ENCODE measurements at regions not wholly inside any gene's neighbourhood (a gene's known extent, or its start where the extent isn't known, plus 50 kb on each side); places are given as distances from the start of the nearest gene placed in this dataset.

DNA sequence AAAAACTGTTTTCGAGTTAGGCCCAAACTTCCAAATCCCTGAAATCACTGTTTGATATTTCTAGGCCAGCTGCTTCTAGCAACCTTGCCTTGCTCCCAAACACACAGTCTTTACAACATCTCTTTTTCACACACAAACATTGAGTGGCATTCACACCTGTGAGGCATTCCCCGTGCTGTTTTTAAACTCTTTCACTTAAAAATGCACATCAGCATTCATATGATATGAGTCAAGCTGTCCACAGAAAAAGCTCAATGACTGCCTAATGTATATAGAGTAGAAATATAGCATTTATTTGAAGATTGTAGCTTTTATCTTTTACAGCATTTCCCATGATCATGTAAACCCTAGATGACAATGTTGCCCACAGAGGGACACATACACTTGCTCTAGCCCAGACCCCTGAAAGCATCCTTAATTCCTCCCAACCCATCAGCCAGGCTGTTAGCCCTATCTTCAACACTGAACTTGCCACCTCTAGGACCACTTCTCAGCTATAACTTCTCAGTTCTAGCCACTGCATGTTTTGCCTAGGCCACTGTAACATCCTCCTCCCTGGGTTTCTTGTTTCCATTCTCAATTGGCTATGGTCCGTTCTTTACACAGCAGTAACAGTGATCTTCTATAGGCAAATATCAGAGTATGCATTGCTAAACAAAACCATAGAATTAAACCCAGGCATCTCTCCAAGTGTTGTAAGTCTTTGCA lies 782.6 kb downstream of the DIPK2A start:
- Histone ChIP-seq H3K27me3 (no peaks in the 10 kb centered on the region), H3K9me3 (no peaks in the 10 kb centered on the region), H3K4me1 (no peaks in the 10 kb centered on the region), H3K4me3 (no peak overlapping the region), H3K36me3 (ENCODE audit: low read depth, missing control alignments) (no peaks in the 10 kb centered on the region), H3K27ac (no peak overlapping the region)
- intact Hi-C loops (cut with DNase I; ENCODE audit: low total_unique reads), result no loop called here
- TF ChIP-seq, protein P1, sequence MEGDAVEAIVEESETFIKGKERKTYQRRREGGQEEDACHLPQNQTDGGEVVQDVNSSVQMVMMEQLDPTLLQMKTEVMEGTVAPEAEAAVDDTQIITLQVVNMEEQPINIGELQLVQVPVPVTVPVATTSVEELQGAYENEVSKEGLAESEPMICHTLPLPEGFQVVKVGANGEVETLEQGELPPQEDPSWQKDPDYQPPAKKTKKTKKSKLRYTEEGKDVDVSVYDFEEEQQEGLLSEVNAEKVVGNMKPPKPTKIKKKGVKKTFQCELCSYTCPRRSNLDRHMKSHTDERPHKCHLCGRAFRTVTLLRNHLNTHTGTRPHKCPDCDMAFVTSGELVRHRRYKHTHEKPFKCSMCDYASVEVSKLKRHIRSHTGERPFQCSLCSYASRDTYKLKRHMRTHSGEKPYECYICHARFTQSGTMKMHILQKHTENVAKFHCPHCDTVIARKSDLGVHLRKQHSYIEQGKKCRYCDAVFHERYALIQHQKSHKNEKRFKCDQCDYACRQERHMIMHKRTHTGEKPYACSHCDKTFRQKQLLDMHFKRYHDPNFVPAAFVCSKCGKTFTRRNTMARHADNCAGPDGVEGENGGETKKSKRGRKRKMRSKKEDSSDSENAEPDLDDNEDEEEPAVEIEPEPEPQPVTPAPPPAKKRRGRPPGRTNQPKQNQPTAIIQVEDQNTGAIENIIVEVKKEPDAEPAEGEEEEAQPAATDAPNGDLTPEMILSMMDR (IDR thresholded peaks at IDR 0.05), result no peak
- TF ChIP-seq POLR2A (IDR thresholded peaks at IDR 0.05), result no peak
- no peak for DNase-seq
- WGBS, 2 donors, result 85 to 95% methylated on average over 3 of the region's 3 CpGs

DNA sequence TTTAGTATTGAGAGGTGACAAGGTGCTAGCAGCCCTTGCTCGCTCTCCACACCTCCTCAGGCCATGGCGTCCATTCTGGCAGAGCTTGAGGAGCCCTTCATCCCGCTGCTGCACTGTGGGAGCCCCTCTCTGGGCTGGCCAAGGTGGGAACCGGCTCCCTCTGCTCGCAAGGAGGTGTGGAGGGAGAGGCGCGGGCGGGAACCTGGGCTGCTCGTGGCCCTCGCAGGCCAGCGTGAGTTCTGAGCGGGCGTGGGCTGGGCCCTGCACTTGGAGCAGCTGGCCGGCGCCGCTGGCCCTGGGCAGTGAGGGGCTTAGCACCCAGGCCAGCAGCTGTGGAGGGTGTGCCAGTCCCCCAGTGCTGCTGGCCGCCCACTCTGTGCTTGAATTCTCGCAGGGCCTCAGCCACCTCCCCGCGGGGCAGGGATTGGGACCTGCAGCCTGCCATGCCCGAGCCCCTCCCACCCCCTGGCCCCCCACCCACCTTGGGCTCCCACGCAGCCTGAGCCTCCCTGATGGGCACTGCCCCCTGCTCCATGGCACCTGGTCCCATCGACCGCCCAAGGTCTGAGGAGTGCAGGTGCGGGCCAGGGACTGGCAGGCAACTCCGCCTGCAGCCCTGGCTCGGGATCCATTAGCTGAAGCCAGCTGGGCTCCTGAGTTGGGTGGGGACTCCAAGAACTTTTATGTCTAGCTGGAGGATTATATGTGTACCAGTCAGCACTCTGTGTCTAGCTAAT lies 785.2 kb downstream of the DIPK2A start:
- peak overlapping the region; percentile 19 to 36 for H3K4me3 ChIP-seq
- no peaks in the 10 kb centered on the region for H3K27me3 ChIP-seq
- 49 to 70% methylated on average over 8 to 26 of the region's 27 CpGs for WGBS, 2 donors
- H3K4me1 ChIP-seq, result no peaks in the 10 kb centered on the region
- no peaks in the 10 kb centered on the region for H3K36me3 ChIP-seq (ENCODE audit: low read depth, missing control alignments)
- no peak for DNase-seq
- no peak overlapping the region for H3K27ac ChIP-seq
- no peaks in the 10 kb centered on the region for H3K9me3 ChIP-seq
- intact Hi-C loops (cut with DNase I; ENCODE audit: low total_unique reads), result no loop called here
- TF ChIP-seq, protein P1 (IDR thresholded peaks at IDR 0.05), result no peak
- TF ChIP-seq POLR2A (IDR thresholded peaks at IDR 0.05), result no peak

DNA sequence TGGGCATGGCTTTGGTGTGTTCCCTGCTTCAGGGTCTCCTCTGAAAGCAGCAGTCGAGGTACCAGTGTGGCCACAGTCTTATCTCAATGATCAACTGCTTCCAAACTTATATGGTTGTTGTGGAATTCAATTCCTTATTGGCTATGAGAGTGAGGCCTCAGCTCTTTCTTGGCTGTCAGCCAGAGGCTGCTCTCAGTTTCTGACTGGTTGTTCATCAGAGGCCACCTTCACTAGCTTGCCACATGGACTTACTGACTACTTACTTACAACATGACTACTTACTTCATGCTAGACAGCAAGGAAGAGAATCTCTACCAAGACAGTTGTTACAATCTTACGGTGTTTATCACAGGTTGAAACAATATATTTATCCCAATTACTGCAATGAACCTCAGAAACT lies 789.2 kb downstream of the DIPK2A start:
- H3K27ac ChIP-seq, result no peak overlapping the region
- no peaks in the 10 kb centered on the region for H3K9me3 ChIP-seq
- intact Hi-C loops (cut with DNase I; ENCODE audit: low total_unique reads), result no loop called here
- H3K4me3 ChIP-seq, result no peak overlapping the region
- H3K4me1 ChIP-seq, result no peaks in the 10 kb centered on the region
- no peak for TF ChIP-seq POLR2A (IDR thresholded peaks at IDR 0.05)
- TF ChIP-seq, protein P1 (IDR thresholded peaks at IDR 0.05), result no peak
- no peaks in the 10 kb centered on the region for H3K27me3 ChIP-seq
- WGBS, 2 donors, result 60 to 64% methylated on average over 2 of the region's 2 CpGs
- no peaks in the 10 kb centered on the region for H3K36me3 ChIP-seq (ENCODE audit: low read depth, missing control alignments)
- no peak for DNase-seq

DNA sequence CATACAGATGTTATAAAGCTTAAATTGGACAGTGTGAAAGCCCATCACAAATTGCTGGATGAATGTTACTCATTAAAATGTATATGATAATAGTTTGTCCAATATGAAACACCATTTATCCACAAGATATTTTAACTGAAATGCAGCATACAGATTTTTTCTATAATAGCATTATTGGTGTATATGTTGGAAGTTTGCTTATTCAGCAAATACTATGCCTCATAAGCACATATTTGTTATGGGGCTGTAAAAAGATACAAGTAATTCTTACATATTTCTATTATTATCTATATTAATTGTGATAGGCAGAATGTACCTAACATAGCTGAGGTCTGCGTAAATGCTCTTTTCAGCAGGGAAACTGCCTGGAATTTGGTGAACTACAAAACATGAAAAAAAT lies 790.5 kb downstream of the DIPK2A start:
- Histone ChIP-seq H3K9me3 (no peaks in the 10 kb centered on the region), H3K4me1 (no peaks in the 10 kb centered on the region), H3K27me3 (no peaks in the 10 kb centered on the region), H3K4me3 (no peak overlapping the region), H3K36me3 (ENCODE audit: low read depth, missing control alignments) (no peaks in the 10 kb centered on the region), H3K27ac (no peak overlapping the region)
- no peak for DNase-seq
- TF ChIP-seq POLR2A (IDR thresholded peaks at IDR 0.05), result no peak
- TF ChIP-seq, protein P1 (IDR thresholded peaks at IDR 0.05), result no peak
- 93 to 100% methylated on average over 1 of the region's 1 CpG for WGBS, 2 donors
- intact Hi-C loops (cut with DNase I; ENCODE audit: low total_unique reads), result no loop called here
